Epithelial cell of esophagus (primary cell): ENCODE measurements at regions not wholly inside any gene's neighbourhood (a gene's known extent, or its start where the extent isn't known, plus 50 kb on each side); places are given as distances from the start of the nearest gene placed in this dataset.

ENCODE experiments used
- DNase-seq: peaks from one replicate; pipeline ENCODE4 v3.0.0; 2010; ENCODE audit warnings: low read depth
- H3K4me3 ChIP-seq: 2 replicates; pipeline ENCODE4 v1.5.1; 2011; ENCODE audit warnings: mild to moderate bottlenecking, low read length, control low read depth
- CTCF ChIP-seq: IDR thresholded peaks from 2 replicates; pipeline ENCODE4 v1.5.1; 2011; ENCODE audit warnings: low read depth, mild to moderate bottlenecking, low read length, control low read depth, inconsistent platforms; ENCODE audit not compliant: insufficient read depth; ENCODE audit errors: missing control alignments

- no peak for DNase-seq
- H3K4me3 ChIP-seq: no peak overlapping the region
- TF ChIP-seq CTCF: no peak
These were observed 62.3 kb upstream of the PAGE3 start for GRCh38 chrX:55326985-55327384.

- no peak for TF ChIP-seq CTCF
- no peak overlapping the region for H3K4me3 ChIP-seq
- DNase-seq: no peak
These were observed 70.6 kb upstream of the PAGE3 start for GRCh38 chrX:55335296-55335695.

- no peak for TF ChIP-seq CTCF
- no peak overlapping the region for H3K4me3 ChIP-seq
- peak; percentile 58 for DNase-seq
These were observed 71.5 kb upstream of the PAGE3 start for GRCh38 chrX:55336176-55336575.

- H3K4me3 ChIP-seq: no peak overlapping the region
- peak; percentile 57 for DNase-seq
- TF ChIP-seq CTCF: no peak
These were observed 76.2 kb upstream of the PAGE3 start for GRCh38 chrX:55340896-55341433.

GRCh38 chrX:55342533-55343501, 78.1 kb upstream of the PAGE3 start:
- no peak overlapping the region for H3K4me3 ChIP-seq
- DNase-seq: peak; percentile 74
- peak; percentile 64 for TF ChIP-seq CTCF

DNA sequence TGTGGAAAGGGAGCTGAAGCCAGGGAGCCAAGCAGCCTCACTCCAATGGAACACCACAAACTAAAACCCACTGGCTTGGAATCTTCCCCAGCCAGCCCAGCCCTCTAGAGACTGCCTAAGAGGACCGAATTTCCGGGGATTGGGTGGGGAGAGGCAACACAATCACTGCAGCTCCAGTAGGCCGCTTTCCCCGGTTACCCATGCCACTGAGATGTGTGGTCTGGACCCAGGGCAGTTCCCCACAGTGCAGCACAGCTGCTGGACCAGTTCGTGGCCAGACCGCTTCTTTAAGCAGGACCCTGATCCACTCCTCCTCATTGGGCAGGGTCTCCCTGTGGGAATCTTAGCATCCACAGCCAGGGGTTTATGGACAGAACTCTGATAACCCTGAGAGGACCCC, 91.9 kb upstream of the PAGE3 start:
- DNase-seq: no peak
- TF ChIP-seq CTCF: no peak

More for the DNA sequence above, 91.9 kb upstream of the PAGE3 start:
- H3K4me3 ChIP-seq: no peak overlapping the region
